ENCODE measurements at regions not wholly inside any gene's neighbourhood (a gene's known extent, or its start where the extent isn't known, plus 50 kb on each side); places are given as distances from the start of the nearest gene placed in this dataset.

DNA sequence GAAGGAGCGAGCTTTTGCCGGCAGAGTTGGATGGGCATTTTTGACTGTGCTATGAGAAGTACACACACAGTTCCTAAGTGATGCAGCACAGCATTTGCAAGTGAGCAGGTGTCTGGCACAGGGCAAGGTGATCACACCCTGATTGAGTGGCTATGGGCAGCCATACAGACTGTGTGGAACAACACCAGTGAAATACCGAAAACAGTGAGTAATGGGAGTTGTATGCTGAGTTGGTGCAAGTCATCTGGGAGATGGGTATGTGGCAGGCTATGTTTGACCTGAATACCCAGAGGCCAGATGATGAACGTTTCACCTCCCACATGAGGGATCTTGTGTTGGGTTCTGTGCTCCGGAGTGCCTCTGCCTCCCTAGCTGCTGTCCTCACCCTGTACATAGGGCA, 53.5 kb upstream of the TIPARP start:
- Histone ChIP-seq H3K9me3 (ENCODE audit: control insufficient read depth, low read depth, low read length) (no peaks in the 10 kb centered on the region), H3K27ac (ENCODE audit: low read length) (peak overlapping the region; percentile 71), H3K27me3 (ENCODE audit: control insufficient read depth, insufficient read depth, low read length) (no peaks in the 10 kb centered on the region), H3K4me3 (ENCODE audit: low read length) (no peak overlapping the region), H3K4me1 (ENCODE audit: control insufficient read depth, insufficient read depth, low read length) (peaks cover 8% of the 10 kb centered on the region), H3K36me3 (ENCODE audit: control insufficient read depth, insufficient read depth, low read length) (no peaks in the 10 kb centered on the region)
- no CpG with 5 or more reads among the region's 5 CpGs for WGBS (ENCODE audit: insufficient coverage, low lambda C conversion rate)
- no peak for DNase-seq

DNA sequence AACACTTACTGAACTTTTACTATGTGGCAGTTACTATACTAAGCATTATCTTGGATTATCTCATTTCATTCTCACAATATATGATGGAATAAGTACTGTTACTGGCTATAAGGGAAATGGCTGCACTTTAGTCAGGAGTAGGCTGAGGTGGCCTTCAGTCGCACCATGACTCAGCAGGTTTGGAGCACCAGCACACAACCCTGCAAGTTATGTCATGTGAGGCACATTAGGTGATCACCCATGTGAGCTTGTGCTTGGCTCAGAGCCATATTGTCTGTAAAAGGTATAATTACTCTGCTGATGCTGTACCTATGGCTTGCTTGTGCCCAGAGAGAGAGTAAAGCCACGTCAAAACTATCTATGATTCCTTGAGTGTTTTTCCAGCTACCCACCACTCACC, 54.1 kb upstream of the TIPARP start:
- Histone ChIP-seq H3K27me3 (ENCODE audit: control insufficient read depth, insufficient read depth, low read length) (no peaks in the 10 kb centered on the region), H3K4me3 (ENCODE audit: low read length) (no peak overlapping the region), H3K4me1 (ENCODE audit: control insufficient read depth, insufficient read depth, low read length) (peaks cover 4% of the 10 kb centered on the region), H3K9me3 (ENCODE audit: control insufficient read depth, low read depth, low read length) (no peaks in the 10 kb centered on the region), H3K27ac (ENCODE audit: low read length) (peak overlapping the region; percentile 71), H3K36me3 (ENCODE audit: control insufficient read depth, insufficient read depth, low read length) (no peaks in the 10 kb centered on the region)
- no CpG with 5 or more reads among the region's 2 CpGs for WGBS (ENCODE audit: insufficient coverage, low lambda C conversion rate)
- DNase-seq: peak; percentile 93 to 95

DNA sequence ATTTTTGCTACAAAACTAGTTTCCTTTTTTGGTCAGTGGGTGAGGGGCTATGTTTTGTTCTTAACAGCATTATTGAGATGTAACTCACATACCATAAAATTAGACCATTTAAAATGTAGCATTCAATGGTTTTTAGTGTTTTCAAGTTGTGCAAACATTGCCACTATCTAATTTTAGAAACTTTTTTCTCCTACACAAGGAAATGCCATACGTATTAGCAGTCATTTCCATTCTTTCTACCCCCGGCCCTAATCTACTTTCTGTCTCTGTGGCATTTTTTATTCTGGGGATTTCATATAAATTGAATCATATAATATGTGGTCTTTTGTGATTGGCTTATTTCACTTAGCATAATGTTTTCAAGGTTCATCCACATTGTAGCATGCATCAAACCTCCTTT, 55.0 kb upstream of the TIPARP start:
- WGBS (ENCODE audit: insufficient coverage, low lambda C conversion rate): 89% methylated on average over 1 of the region's 2 CpGs
- no peak overlapping the region for H3K27ac ChIP-seq (ENCODE audit: low read length)
- no peaks in the 10 kb centered on the region for H3K27me3 ChIP-seq (ENCODE audit: control insufficient read depth, insufficient read depth, low read length)
- no peak overlapping the region for H3K4me3 ChIP-seq (ENCODE audit: low read length)
- H3K36me3 ChIP-seq (ENCODE audit: control insufficient read depth, insufficient read depth, low read length): no peaks in the 10 kb centered on the region
- H3K4me1 ChIP-seq (ENCODE audit: control insufficient read depth, insufficient read depth, low read length): peaks cover 4% of the 10 kb centered on the region
- no peaks in the 10 kb centered on the region for H3K9me3 ChIP-seq (ENCODE audit: control insufficient read depth, low read depth, low read length)
- no peak for DNase-seq

DNA sequence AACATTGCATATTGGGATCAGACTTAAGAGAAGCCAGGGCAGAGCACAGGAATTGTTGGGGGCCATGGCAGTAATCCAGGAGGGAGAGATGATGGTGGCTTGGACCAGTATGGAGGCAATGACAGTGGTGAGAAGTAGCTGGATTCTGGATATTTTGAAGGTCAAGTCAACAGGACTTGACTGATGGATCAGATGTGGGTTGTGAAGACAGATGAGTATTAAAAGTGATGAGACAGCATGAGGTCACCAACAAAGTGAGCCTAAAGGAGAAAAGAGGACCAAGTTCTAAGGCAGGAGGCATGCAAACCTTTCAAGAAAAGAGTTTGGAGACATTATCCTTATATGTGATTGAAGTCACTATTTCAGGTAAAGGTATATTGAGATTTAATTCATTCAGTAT, 56.6 kb upstream of the TIPARP start:
- DNase-seq: no peak
- no peaks in the 10 kb centered on the region for H3K9me3 ChIP-seq (ENCODE audit: control insufficient read depth, low read depth, low read length)

DNA sequence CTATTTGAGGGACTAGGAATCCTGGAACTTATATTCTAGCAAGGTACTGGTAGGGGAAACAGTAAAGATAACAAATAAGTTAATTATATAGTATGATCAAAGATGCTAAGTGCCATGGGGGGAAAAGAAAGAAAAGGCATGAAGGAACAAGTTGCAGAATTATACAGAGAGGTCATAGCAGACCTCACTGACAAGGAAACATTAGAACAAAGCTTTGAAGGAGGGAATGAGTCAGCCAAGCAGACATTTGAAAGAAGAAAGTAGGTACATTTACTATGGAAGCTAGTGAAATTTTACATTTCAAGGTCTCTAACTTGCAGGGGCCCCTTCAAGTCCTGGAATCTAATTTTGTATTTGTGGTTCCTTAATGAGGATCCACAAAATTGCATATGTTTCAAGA, 57.2 kb upstream of the TIPARP start:
- Histone ChIP-seq H3K9me3 (ENCODE audit: control insufficient read depth, low read depth, low read length) (no peaks in the 10 kb centered on the region), H3K36me3 (ENCODE audit: control insufficient read depth, insufficient read depth, low read length) (no peaks in the 10 kb centered on the region), H3K27me3 (ENCODE audit: control insufficient read depth, insufficient read depth, low read length) (no peaks in the 10 kb centered on the region), H3K4me1 (ENCODE audit: control insufficient read depth, insufficient read depth, low read length) (peaks cover 7% of the 10 kb centered on the region), H3K4me3 (ENCODE audit: low read length) (no peak overlapping the region), H3K27ac (ENCODE audit: low read length) (no peak overlapping the region)
- no peak for DNase-seq

More for the DNA sequence above, 56.6 kb upstream of the TIPARP start:
- H3K27ac ChIP-seq (ENCODE audit: low read length): no peak overlapping the region
- H3K27me3 ChIP-seq (ENCODE audit: control insufficient read depth, insufficient read depth, low read length): no peaks in the 10 kb centered on the region
- peaks cover 4% of the 10 kb centered on the region for H3K4me1 ChIP-seq (ENCODE audit: control insufficient read depth, insufficient read depth, low read length)
- H3K4me3 ChIP-seq (ENCODE audit: low read length): no peak overlapping the region
- H3K36me3 ChIP-seq (ENCODE audit: control insufficient read depth, insufficient read depth, low read length): no peaks in the 10 kb centered on the region

DNA sequence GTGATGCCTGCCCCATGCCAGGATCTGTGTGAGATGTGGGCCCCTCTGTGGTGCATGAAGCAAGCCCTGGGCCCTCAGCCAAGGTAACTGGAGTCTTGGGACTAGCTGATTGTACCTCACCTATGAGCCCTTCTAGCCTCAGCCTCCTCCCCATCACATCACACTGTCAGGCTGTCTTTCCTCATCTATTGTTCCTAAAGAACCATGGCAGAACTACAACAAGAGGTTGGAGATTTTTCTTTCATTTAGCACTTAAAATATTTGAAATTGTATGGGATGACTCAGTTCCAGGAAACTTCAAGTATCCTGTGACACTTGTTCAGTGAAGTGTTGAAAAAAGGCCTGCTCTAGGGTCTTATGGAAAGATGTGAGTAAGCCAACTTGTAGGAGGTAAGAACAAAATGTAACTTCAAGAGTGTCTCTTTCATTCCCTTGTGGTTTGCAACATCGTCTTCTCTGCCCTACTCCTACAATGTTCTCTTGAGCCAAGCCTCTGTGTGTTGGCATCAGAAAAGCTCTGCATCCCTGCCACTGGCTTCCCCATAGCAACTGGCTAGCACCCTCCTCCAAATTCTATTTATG, 58.7 kb upstream of the TIPARP start:
- no peak for DNase-seq
- WGBS (ENCODE audit: insufficient coverage, low lambda C conversion rate): no CpG with 5 or more reads among the region's 1 CpG
- no peak overlapping the region for H3K27ac ChIP-seq (ENCODE audit: low read length)
- H3K36me3 ChIP-seq (ENCODE audit: control insufficient read depth, insufficient read depth, low read length): no peaks in the 10 kb centered on the region
- H3K4me3 ChIP-seq (ENCODE audit: low read length): no peak overlapping the region
- H3K27me3 ChIP-seq (ENCODE audit: control insufficient read depth, insufficient read depth, low read length): no peaks in the 10 kb centered on the region
- peaks cover 6% of the 10 kb centered on the region for H3K4me1 ChIP-seq (ENCODE audit: control insufficient read depth, insufficient read depth, low read length)
- H3K9me3 ChIP-seq (ENCODE audit: control insufficient read depth, low read depth, low read length): no peaks in the 10 kb centered on the region

DNA sequence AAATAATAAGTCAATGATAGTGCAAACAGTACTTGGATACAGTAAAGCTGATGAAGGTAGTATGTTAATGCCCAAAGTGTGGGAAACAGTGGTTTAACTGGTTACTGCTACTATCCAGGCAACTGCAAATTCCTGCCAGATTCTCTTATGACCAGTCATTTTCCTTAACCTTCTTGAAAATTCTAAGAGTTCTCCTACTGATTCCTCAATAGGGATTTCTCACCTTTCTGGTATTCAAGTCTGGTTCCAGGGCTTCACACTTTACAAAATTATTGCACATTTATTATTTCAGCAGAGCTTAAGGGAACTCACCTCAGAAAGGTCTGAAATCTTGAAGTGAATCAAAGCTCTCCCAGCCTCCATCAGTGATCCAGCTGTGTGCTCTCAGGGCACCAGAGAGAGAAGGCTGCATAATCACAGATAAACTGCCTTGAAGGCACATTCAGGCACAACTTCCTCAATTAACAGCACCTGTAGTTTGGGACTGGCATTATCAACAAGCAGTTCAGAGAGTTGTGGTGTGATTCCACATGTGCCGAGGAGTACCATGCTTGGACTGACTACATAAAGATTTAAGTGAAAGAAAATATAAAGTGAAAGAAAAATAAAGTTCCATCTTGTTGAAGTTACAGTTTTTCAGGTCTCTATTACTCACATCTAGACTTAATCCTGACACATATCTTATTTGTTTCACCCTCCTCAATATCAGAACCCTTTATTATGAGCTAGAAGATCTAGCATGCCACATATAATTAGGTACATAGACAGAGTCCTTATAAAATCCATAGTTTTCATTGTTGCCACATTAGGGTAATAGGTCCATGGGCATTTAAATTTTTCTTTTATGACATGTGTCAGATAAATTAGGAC, 59.5 kb upstream of the TIPARP start:
- no peaks in the 10 kb centered on the region for H3K27me3 ChIP-seq (ENCODE audit: control insufficient read depth, insufficient read depth, low read length)
- H3K4me3 ChIP-seq (ENCODE audit: low read length): no peak overlapping the region
- H3K27ac ChIP-seq (ENCODE audit: low read length): no peak overlapping the region
- H3K36me3 ChIP-seq (ENCODE audit: control insufficient read depth, insufficient read depth, low read length): no peaks in the 10 kb centered on the region
- no peaks in the 10 kb centered on the region for H3K9me3 ChIP-seq (ENCODE audit: control insufficient read depth, low read depth, low read length)
- DNase-seq: no peak
- H3K4me1 ChIP-seq (ENCODE audit: control insufficient read depth, insufficient read depth, low read length): peaks cover 3% of the 10 kb centered on the region
- WGBS (ENCODE audit: insufficient coverage, low lambda C conversion rate): no CpG with 5 or more reads among the region's 1 CpG

DNA sequence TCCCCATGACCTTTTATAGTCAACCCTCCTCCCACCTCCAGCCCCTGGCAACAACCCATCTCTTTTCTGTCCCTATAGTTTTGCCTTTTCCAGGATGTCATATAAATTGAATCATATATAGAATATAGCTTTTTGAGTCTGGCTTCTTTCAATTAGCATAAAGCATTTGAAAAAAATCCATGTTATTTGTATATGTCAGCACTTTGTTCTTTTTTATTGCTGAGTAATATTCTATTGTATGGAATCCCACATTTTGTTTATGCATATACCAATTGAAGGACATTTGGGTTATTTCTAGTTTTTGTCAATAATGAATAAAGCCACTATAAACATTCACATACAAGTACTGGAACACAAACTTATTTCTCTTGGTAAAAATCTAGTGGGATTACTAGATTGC, 58.0 kb upstream of the SSR3 start:
- H3K36me3 ChIP-seq (ENCODE audit: control insufficient read depth, insufficient read depth, low read length): no peaks in the 10 kb centered on the region
- DNase-seq: no peak
- no peak overlapping the region for H3K4me3 ChIP-seq (ENCODE audit: low read length)
- H3K9me3 ChIP-seq (ENCODE audit: control insufficient read depth, low read depth, low read length): no peaks in the 10 kb centered on the region
- H3K27ac ChIP-seq (ENCODE audit: low read length): no peak overlapping the region
- H3K4me1 ChIP-seq (ENCODE audit: control insufficient read depth, insufficient read depth, low read length): peaks cover 11% of the 10 kb centered on the region
- no peaks in the 10 kb centered on the region for H3K27me3 ChIP-seq (ENCODE audit: control insufficient read depth, insufficient read depth, low read length)

DNA sequence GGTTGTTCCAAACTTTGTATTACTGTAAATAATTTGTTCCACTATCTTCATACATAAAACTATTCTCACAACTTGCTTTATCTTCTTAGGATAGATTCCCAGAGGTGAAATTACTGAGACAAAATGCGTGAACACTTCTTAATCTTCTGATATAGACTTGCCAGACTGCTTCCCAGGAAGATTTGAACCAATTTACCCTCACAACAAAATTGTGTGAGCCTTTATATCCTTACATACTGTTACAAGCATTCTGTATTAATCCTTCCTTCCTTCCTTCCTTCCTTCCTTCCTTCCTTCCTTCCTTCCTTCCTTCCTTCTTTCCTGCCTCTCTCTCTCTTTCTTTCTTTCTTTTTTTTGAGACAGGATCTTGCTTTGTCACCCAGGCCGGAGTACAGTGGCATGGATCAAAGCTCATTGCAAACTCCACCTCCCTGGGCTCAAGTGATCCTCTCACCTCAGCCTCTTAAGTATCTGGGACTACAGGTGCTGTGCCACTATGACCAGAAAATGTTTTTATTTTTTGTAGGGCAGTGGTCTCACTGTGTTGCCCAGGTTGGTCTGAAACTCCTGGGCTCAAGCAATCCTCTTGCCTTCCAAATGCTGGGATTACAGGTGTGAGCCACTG, 57.1 kb upstream of the SSR3 start:
- Histone ChIP-seq H3K4me1 (ENCODE audit: control insufficient read depth, insufficient read depth, low read length) (peaks cover 11% of the 10 kb centered on the region), H3K36me3 (ENCODE audit: control insufficient read depth, insufficient read depth, low read length) (no peaks in the 10 kb centered on the region), H3K4me3 (ENCODE audit: low read length) (no peak overlapping the region), H3K9me3 (ENCODE audit: control insufficient read depth, low read depth, low read length) (no peaks in the 10 kb centered on the region), H3K27ac (ENCODE audit: low read length) (peak overlapping the region; percentile 55), H3K27me3 (ENCODE audit: control insufficient read depth, insufficient read depth, low read length) (no peaks in the 10 kb centered on the region)
- WGBS (ENCODE audit: insufficient coverage, low lambda C conversion rate): 0% methylated on average over 1 of the region's 2 CpGs
- peak; percentile 47 to 76 for DNase-seq

DNA sequence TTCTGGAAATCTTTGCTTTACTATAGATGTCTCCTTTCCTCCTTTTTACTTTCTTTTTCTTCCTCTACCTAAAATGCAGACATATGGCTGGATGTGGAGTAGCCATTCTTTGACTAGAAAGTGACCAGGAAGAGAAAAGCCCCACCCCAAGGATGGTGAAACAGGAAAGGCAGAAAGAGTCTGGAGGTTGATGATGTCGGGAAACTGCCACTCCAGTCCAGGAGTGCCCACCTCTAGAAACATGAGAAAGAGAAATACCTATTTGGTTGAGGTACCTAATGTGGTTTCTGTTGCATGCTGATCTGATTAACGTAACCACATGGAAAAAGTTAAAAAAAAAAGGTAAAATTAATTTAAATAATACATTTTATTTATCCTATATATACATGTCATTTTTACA, 55.2 kb upstream of the SSR3 start:
- H3K27ac ChIP-seq (ENCODE audit: low read length): no peak overlapping the region
- no peak for DNase-seq
- 40% methylated on average over 1 of the region's 2 CpGs for WGBS (ENCODE audit: insufficient coverage, low lambda C conversion rate)

DNA sequence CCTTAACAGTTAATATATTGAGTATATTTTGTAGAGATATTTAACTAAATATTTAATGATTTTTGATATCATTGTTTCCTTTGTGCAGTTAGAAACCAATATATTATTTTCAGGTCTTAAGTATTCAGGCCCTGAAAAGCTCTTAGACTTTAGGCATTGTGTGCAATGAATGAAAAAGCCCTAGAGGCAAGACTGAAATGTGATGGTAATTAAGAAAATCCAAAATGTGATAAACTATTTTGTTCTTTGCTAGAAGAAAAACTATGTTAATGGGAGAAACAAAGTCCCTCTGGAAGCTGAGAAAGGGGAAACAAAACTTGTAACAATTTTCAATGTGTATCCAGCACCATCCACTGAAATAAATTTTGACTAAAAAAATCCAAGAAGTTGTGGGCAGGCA, 54.6 kb upstream of the SSR3 start:
- DNase-seq: no peak
- Histone ChIP-seq H3K4me1 (ENCODE audit: control insufficient read depth, insufficient read depth, low read length) (peaks cover 26% of the 10 kb centered on the region), H3K36me3 (ENCODE audit: control insufficient read depth, insufficient read depth, low read length) (no peaks in the 10 kb centered on the region), H3K4me3 (ENCODE audit: low read length) (no peak overlapping the region), H3K27ac (ENCODE audit: low read length) (peak overlapping the region; percentile 82), H3K27me3 (ENCODE audit: control insufficient read depth, insufficient read depth, low read length) (no peaks in the 10 kb centered on the region), H3K9me3 (ENCODE audit: control insufficient read depth, low read depth, low read length) (no peaks in the 10 kb centered on the region)

More for the DNA sequence above, 55.2 kb upstream of the SSR3 start:
- Histone ChIP-seq H3K36me3 (ENCODE audit: control insufficient read depth, insufficient read depth, low read length) (no peaks in the 10 kb centered on the region), H3K27me3 (ENCODE audit: control insufficient read depth, insufficient read depth, low read length) (no peaks in the 10 kb centered on the region), H3K4me1 (ENCODE audit: control insufficient read depth, insufficient read depth, low read length) (peaks cover 22% of the 10 kb centered on the region), H3K4me3 (ENCODE audit: low read length) (no peak overlapping the region), H3K9me3 (ENCODE audit: control insufficient read depth, low read depth, low read length) (no peaks in the 10 kb centered on the region)
